Tibial nerve (tissue), 4 donors: ENCODE measurements at regions not wholly inside any gene's neighbourhood (a gene's known extent, or its start where the extent isn't known, plus 50 kb on each side); places are given as distances from the start of the nearest gene placed in this dataset.

ENCODE experiments used
- DNase-seq, 2 donors: peaks; one replicate each; pipeline ENCODE4 v3.0.0-alpha.2; 2019; ENCODE audit warnings: low spot score in 2 of 2
- H3K27ac ChIP-seq, 4 donors: fragments of 200-600 bp; sonication (generic) in 3 of 4; one replicate each; pipeline ENCODE4 v1.5.1; 2017 to 2019; ENCODE audit warnings: mild to moderate bottlenecking in 1 of 4
- H3K27me3 ChIP-seq, 2 donors: fragments of 200-600 bp; sonication (generic) in 1 of 2; one replicate each; pipeline versions ENCODE4 v1.5.1 to v1.6.0; 2017 to 2019
- H3K36me3 ChIP-seq, 3 donors: fragments of 200-600 bp; sonication (generic); one replicate each; pipeline ENCODE4 v1.5.1; 2018 to 2019
- H3K4me1 ChIP-seq, 4 donors: fragments of 200-600 bp; sonication (generic) in 3 of 4; one replicate each; pipeline ENCODE4 v1.5.1; 2017 to 2019
- H3K4me3 ChIP-seq, 4 donors: fragments of 200-600 bp; sonication (generic) in 3 of 4; one replicate each; pipeline ENCODE4 v1.5.1; 2017 to 2019; ENCODE audit warnings: mild to moderate bottlenecking in 1 of 4, moderate library complexity in 1 of 4
- H3K9me3 ChIP-seq, 4 donors: fragments of 200-600 bp; sonication (generic) in 3 of 4; one replicate each; pipeline ENCODE4 v1.5.1; 2017 to 2019
- CTCF ChIP-seq, 5 experiments: fragments of 200-600 bp in 3 of 5; fragments of 450-650 bp in 2 of 5; sonication (generic) in 3 of 5; IDR thresholded peaks; one replicate each; pipeline ENCODE4 v1.5.1; 2016 to 2019; ENCODE audit warnings: antibody characterized with exemption in 5 of 5, mild to moderate bottlenecking in 3 of 5, moderate library complexity in 2 of 5
- EP300 ChIP-seq, 2 donors: sonication (generic); formaldehyde crosslinking; IDR thresholded peaks; one replicate each; pipeline ENCODE4 v1.6.1; 2017; ENCODE audit warnings: antibody characterized with exemption in 2 of 2, mild to moderate bottlenecking in 1 of 2
- POLR2A ChIP-seq, 2 donors: fragments of 450-650 bp; IDR thresholded peaks; one replicate each; pipeline ENCODE4 v1.6.1; 2017; ENCODE audit warnings: antibody characterized with exemption in 2 of 2, mild to moderate bottlenecking in 2 of 2, moderate library complexity in 2 of 2
- WGBS, 2 donors: methylation state at CpG; one replicate each; pipeline ENCODE4 v1.1.5; 2018; 5-methylcytosine and 5-hydroxymethylcytosine counted together

GRCh38 chr1:22285549-22286396 is 142.9 kb upstream of the WNT4 start:
- H3K9me3 ChIP-seq: peaks cover 0 to 6% (median 0%) of the 10 kb centered on the region in 4 donors
- no peak overlapping the region for H3K27ac ChIP-seq
- H3K4me1 ChIP-seq: no peaks in the 10 kb centered on the region
- DNase-seq: no peak
- 85 to 89% methylated on average over 19 to 37 of the region's 37 CpGs for WGBS, 2 donors
- no peaks in the 10 kb centered on the region for H3K36me3 ChIP-seq
- TF ChIP-seq POLR2A (IDR thresholded peaks at IDR 0.05) (no peak), EP300 (IDR thresholded peaks at IDR 0.05) (no peak), CTCF (IDR thresholded peaks at IDR 0.05) (no peak)
- H3K4me3 ChIP-seq: no peak overlapping the region
- H3K27me3 ChIP-seq: peaks cover 0 to 5% of the 10 kb centered on the region in 2 donors

- WGBS, 2 donors: 70 to 80% methylated on average over 1 to 2 of the region's 2 CpGs
- Histone ChIP-seq H3K27ac (no peak overlapping the region), H3K27me3 (peaks cover 0 to 10% of the 10 kb centered on the region in 2 donors), H3K4me1 (no peaks in the 10 kb centered on the region), H3K36me3 (no peaks in the 10 kb centered on the region), H3K4me3 (no peak overlapping the region), H3K9me3 (peaks cover 0 to 6% (median 0%) of the 10 kb centered on the region in 4 donors)
- DNase-seq: no peak
- no peak for TF ChIP-seq POLR2A (IDR thresholded peaks at IDR 0.05)
- TF ChIP-seq CTCF (IDR thresholded peaks at IDR 0.05): no peak
- no peak for TF ChIP-seq EP300 (IDR thresholded peaks at IDR 0.05)
Measured at GRCh38 chr1:22286491-22286890, 143.6 kb upstream of the WNT4 start.

GRCh38 chr1:22287273-22287672 is 144.4 kb upstream of the WNT4 start:
- Histone ChIP-seq H3K4me3 (no peak overlapping the region), H3K27me3 (peaks cover 0 to 10% of the 10 kb centered on the region in 2 donors), H3K36me3 (no peaks in the 10 kb centered on the region), H3K4me1 (no peaks in the 10 kb centered on the region), H3K27ac (no peak overlapping the region), H3K9me3 (peaks cover 0 to 6% (median 0%) of the 10 kb centered on the region in 4 donors)
- no peak for DNase-seq
- 83 to 91% methylated on average over 3 of the region's 3 CpGs for WGBS, 2 donors
- no peak for TF ChIP-seq CTCF (IDR thresholded peaks at IDR 0.05)
- no peak for TF ChIP-seq POLR2A (IDR thresholded peaks at IDR 0.05)
- no peak for TF ChIP-seq EP300 (IDR thresholded peaks at IDR 0.05)

- peaks cover 0 to 14% of the 10 kb centered on the region in 2 donors for H3K27me3 ChIP-seq
- no peak overlapping the region for H3K27ac ChIP-seq
- WGBS, 2 donors: 34 to 41% methylated on average over 15 of the region's 15 CpGs
- H3K4me1 ChIP-seq: no peaks in the 10 kb centered on the region
- peaks cover 0 to 6% (median 0%) of the 10 kb centered on the region in 4 donors for H3K9me3 ChIP-seq
- H3K36me3 ChIP-seq: no peaks in the 10 kb centered on the region
- H3K4me3 ChIP-seq: no peak overlapping the region
- no peak for TF ChIP-seq EP300 (IDR thresholded peaks at IDR 0.05)
- no peak for TF ChIP-seq POLR2A (IDR thresholded peaks at IDR 0.05)
- no peak for TF ChIP-seq CTCF (IDR thresholded peaks at IDR 0.05)
- DNase-seq: no peak
Measured at GRCh38 chr1:22287946-22288520, 145.1 kb upstream of the WNT4 start.

- 79 to 84% methylated on average over 4 of the region's 4 CpGs for WGBS, 2 donors
- H3K27me3 ChIP-seq: peaks cover 0 to 21% of the 10 kb centered on the region in 2 donors
- H3K4me1 ChIP-seq: no peaks in the 10 kb centered on the region
- no peak overlapping the region for H3K27ac ChIP-seq
- H3K9me3 ChIP-seq: peaks cover 0 to 6% (median 0%) of the 10 kb centered on the region in 4 donors
- no peak for TF ChIP-seq CTCF (IDR thresholded peaks at IDR 0.05)
- TF ChIP-seq EP300 (IDR thresholded peaks at IDR 0.05): no peak
- TF ChIP-seq POLR2A (IDR thresholded peaks at IDR 0.05): no peak
- no peak overlapping the region for H3K4me3 ChIP-seq
- DNase-seq: no peak
- H3K36me3 ChIP-seq: no peaks in the 10 kb centered on the region
Measured at GRCh38 chr1:22288593-22289241, 145.8 kb upstream of the WNT4 start.
